GM18499 (cell line): ENCODE measurements at regions not wholly inside any gene's neighbourhood (a gene's known extent, or its start where the extent isn't known, plus 50 kb on each side); places are given as distances from the start of the nearest gene placed in this dataset.

Experiments
- ATAC-seq: cut with Tn5 transposase; IDR thresholded peaks from one replicate; pipeline ENCODE4 v1.9.1; 2021; ENCODE audit warnings: moderate number of reproducible peaks; ENCODE audit not compliant: insufficient read depth, unreplicated experiment

DNA sequence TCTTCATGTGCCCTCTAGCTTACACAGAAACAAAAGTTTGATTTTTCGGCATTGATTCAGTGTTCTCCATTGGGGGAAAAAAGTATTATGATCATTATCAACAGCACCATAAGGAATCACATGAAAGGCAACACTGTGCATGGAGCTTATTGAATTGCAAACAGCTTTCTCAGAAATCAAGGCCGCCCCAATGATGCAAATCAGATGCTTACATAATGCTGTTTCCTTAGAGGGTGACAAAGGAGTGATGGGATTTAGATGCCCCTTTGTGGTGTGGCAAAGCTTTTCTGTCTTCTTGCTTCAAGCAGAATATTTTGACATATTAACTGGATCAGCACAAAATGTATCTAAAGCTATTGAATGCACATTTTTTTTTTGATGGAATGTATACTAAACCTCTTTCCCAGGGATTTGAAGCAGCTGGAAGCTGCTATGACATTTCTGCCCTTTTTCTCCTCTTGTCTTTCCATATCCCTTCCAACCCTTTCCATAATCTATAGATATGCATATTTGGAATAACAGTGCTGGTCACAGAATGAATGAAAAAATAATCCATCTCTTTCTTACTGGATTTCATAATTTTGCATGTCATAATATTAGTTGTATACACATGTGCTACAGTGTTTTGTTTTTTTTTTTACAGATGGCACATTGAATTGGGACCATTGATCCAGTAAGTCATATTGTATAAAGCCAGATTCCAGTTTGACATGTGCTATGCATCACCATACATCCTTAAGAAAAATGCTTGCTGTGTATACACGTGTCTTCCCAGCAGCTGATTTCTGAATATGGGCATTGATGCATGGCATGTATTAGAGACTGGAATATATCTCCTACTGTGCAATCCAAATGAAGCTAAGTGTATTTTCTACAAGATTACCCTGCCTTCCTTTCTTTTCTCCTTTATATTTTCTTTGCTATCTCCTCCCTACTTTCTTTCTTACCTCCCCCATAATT is 259.7 kb upstream of the DCN start:
- ATAC-seq, result no peak

DNA sequence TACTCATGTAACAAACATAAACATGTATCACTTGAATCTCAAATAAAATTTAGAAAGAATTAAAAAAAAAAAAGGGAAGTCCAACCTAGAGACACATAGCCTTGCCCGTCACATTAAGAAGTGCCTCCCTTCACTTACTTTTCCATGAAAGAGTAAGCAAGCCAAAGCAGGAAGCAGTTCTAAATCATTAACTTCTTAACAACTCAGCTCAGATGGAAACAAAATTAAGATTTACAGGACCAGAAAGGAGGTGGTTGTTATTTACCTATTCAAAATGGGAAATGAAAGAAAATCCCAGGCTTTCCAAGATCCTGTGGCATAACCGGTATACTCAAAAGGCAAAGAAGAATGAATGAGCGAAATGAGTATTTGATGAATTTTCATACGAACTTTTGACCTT is 258.6 kb upstream of the DCN start:
- ATAC-seq, result no peak

DNA sequence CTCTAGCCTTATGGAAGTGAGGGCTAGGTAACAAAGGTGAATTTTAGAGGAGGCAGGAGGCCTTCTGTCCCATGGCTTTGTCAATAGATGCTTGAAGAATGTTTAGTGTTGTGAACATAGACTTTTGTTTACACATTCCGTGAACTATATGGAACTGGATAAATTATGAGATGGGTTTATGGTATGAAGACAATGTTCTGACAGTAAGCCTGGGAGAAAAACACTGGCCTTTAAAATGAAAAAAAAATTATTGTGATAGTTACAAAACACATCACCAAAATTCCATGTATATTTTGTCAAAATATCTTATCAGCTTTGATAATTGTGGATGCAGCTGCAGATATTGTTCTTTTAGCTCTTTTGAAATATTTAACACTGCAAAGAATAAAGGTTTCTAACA is 251.5 kb upstream of the DCN start:
- ATAC-seq, result no peak

DNA sequence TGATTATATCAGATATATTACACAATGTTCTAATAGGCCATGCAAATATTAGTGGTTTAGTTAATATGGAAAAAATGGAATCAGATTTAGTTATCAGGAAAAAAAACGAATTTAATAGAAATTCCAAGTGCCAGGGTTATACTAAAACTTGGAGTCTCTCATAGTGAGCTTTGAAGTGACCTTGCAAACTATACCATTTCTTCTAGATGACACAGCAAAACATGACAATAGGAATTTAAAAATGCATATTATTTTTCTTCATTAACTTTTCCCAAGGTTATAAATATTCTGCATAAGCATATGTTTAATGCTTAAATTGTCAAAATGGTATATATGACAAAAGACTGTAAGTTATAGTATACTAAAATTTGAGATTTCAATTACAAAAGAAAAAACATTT is 250.1 kb upstream of the DCN start:
- no peak for ATAC-seq

DNA sequence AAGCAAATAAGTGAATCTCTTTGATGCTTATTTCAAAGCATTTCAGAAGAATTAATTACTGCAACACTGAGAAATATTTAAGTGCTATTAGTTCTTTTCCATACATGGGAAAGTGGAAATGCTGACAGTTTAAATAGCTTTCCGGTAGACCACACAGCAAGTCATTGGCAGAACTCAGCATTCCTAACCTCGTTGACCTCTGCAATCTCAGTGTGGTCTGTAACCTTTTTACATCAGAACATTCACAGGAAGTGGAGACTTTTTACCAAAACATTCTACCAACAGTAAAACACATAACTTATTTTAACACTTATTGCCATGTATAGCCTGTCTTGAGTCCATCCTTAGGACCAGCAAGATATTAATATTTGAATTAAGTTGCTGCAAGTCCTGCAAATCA is 249.5 kb upstream of the DCN start:
- ATAC-seq, result no peak

DNA sequence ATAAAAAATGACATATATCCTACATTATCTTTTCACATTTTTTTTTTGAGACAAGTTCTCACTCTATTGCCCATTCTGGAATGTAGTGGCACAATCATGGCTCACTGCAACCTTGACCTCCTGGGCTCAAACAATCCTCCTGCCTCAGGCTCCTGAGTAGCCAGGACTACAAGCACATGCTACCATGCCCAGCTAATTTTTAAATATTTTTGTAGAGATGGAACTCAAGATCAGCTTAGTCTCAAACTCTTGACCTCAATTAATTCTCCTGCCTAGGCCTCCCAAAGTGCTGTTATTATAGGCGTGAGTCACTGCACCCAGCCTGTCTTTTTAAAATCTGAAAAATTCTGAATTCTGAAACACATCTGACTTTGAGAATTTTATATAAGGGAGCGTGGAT is 241.9 kb upstream of the DCN start:
- no peak for ATAC-seq

DNA sequence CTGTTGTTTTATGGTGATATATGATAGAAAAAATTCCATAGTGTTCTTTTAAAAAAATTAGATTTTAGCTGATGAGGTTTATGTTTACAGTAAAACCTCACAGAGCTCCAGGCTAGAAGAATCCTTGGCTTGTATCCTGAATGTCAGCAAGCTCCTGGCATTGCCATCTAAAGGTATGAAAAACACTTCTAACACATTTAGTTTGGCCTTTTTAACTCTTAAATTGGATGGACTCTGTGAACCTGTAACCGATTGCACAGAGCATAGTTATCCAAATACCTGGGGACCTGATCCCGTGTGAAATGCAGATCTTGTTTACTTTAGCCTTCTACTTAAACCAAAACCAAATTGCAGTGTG is 241.1 kb upstream of the DCN start:
- ATAC-seq, result no peak

DNA sequence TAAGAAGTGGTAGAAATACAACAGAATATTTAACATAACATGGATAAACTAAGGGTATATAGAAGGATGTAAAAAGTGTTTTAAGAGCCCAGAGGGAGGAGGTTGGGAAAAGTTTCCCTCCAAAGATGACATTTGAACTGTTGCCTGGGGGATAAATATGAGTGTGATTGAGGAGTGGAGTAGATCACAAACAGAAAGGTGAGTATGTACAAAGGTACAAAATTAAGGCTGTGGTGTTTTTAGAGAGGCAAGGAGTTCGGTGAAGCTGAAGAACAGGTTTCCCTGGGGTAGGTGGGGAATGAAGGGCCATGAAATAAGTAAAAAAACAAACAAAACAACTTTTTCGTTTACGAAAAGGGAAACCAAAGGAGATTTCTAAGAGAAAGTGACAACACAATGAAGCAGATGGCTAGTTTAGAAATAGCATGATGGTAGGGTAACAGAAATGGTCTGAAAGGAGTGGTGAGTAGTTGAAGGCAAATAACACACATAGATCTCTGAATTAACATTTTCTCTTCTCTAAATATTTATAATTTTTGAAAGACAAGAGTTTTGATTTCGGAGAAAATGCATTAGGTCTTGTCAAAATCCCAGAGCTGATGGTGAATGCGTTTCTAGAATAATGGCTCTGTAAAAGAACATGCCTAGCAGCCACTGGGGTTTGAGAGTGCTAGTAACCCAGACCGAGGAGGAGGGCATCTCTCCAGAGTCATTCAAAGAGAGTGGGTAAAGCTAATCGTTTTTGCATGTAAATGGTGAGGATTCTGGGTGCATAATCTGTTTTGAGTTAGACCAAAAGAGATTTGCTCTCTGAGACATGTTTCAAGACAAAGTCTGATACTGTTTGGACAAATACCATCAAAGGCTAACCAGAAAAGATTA is 240.4 kb upstream of the DCN start:
- ATAC-seq, result no peak

DNA sequence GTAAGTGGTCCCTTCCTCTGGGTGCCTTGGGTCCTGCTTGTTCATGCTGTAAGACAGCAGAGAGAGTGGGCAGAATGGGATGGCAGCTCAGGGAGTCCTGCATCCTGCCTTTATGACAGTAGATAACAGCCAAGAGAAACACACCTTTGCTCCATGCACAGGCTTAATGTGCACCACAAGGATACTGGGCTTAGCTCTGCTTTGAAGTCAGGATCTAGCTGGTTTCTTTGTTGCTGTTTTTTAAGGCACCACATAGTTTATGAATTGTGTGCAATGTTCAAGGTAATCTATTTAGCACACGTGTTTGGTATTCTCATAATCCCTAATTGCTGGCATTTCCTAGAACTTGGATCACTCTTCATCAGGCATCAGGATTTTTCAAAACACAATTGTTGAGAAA is 239.5 kb upstream of the DCN start:
- ATAC-seq, result no peak

DNA sequence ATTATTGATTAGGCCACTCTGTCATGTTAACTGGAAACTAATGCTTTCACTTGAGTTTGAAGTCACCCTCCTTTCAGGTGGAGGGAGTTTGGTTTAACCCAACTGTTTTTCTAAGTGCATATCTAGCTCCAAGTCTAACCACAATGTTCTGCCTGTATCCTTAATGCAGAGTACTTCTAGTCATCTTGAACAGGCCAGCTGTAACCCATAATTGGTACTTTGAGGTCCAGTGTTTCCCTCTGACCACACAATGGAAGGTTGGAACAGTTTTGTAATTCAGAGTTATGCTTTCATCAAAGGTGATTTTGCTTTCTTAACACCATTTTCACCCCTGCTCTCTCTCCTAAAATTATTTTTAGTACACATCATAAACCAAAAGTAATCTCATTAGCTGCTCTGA is 237.2 kb upstream of the DCN start:
- ATAC-seq, result no peak

DNA sequence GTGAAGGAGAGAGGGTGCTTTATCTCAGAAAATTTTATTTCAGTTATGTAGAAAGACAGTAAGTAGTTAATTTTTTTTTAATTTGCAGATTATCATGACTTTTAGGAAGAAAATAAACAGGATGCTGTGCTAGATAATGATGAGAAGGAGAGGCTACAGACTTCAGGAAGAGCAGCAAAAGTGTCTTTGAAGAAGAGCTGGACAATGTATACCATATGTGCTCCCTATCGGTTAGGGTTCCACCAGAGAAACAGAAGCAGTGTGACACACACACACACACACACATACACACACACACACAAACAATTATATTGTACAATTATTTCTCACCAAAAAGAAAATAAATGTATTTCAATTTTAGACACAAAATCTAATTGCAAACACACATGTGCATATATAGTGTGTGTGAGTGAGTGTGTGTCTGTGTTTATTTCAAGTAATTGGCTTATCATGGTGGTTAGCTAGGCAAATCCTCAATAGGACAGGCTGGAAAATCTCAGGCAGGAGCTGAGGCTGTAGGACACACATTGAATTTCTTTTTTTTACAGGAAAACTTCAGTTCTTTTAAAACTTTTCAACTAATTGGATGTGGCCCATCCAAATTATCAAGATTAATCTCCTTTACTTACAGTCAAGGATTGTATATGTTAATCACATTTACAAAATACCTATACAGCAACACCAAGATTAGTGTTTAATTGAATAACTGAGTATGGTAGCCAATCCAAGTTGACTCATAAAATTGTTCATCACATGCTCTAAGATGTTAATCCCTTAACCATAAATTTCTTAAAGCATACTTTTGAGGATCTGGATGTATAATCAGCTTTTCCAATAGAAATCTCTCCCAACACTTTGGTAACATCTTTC is 235.8 kb upstream of the DCN start:
- no peak for ATAC-seq

DNA sequence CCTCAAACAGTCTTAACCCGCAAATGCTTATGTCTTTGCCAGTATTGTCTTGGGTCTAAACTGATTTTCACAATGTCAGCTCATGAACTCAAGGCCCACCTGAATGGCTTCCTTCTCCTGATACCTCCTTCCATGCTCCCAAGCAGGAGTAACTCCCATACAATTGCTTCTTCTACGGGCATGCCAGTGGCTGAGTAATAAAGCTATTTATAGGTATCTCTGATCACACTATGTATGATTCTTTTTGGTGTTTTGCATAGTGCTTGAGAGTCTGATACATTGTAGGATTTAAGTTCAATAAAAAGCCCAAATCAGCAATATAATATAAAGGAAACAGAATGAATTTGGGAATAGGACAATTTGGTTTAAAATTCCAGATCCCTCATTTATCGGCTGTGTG is 235.0 kb upstream of the DCN start:
- no peak for ATAC-seq

DNA sequence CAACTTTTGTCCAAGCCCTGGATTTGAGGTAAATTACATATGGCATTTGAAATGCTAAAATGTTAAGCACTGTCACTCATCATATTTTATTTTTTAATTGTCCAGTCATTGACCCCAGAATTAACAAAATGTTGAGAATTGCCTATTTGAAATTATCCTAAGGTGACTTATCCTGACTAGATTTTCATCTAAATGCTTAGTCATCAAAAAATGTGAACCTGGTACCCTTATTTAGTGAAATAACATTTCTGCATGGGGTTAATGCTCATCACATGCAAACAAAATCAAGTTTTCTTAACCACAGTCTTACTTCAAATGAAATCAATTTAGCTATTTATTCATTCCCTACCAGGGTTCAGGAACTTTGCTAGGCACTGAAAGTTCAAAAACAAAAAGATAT is 232.0 kb upstream of the DCN start:
- no peak for ATAC-seq

DNA sequence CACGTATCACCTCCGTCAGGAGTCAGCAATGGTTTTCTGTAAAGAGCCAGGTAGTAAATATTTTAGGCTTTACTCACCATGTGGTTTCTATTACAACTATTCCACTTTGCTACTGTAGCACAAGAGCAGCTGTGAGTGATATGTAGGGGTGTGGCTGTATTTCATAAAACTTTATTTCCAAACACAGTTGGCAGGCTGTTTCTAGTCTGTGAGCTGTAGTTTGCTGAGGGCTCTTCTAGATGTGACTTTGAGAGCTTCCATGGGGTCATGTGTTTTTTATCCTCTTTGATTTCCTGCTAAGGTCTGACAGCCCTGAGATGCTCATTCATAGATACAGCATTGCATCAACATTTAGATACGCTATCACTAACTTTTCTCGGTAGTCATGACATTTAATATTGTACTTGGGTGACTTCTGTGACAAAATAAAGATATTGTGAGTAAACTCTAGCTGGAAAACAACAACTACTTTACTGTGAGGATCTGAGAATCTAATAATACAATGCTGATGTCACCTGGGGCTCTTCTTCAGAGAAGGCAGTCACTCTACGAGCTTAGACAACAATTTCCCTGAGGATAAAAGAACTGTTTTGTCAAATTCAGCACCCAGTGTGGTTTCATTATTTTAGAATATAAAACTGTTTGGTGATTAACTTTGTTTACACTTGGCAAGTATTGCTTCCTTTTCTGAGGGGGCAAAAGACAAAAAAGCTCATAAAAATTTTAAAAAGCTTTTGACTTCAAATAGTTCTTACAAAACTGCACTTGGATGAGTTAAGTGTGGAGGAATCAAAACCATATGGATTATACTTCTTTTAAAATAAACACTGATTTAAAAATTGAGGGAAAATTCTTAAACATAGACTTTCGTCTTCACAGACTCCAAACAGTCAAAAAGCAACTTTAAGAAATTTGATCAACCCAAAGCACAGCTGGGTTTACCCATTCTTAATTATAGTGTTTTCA is 231.2 kb upstream of the DCN start:
- no peak for ATAC-seq

DNA sequence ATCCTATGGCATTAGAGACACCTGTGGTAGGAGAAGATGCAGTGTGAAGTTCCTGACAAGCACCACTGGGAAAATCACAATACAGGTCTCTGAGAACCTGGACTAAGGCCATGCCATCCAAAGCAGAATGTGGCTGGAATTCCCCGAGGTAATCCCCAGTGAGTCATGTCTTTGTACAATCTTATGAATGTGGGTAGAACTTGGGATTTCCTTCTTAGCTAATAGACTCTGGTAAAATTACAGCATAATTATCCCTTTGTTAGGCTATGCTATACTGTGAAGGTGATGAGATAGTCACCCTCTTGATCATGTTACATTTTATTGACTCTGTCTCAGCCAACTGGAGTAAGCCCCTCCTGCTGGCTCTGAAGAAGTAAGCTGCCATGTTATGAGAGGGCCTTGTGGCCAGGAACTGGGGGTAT is 224.3 kb upstream of the DCN start:
- no peak for ATAC-seq

DNA sequence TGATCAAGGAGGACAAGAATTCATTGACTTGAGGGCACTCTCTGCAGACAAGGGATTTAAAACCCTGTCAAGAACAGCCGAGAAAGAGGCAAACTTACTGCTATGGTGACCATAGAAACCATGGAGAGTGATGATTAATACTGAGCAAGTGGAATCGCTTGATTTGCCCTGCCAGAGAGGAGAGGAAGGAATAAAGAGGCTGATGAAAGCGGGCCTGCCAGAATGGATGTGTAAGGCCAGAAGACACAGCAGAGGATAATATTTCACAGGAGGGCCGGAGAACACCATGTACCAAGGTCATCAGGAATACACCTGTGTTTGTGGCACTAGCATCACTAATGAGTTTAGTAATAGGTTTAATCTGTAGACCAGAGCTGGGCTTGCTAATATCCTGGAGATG is 221.8 kb upstream of the DCN start:
- ATAC-seq, result no peak

DNA sequence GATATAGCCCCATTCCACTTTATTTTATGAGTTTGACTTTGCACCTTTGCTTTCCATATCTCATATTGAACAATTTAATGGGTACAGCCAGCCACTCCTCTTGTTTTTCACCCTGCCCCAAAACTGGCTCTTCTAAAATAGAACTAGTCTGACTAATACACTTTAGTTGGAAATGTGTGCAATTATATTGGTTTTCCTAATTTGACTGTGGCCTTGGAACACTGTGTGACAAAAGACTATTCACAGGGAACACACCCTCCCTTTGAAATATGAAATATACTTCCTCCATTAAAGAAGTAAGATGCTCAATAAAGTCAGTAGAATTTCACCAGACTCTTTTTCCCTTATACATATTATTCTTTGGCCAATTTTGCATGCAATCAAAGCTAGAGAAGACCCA is 218.6 kb upstream of the DCN start:
- ATAC-seq, result no peak

DNA sequence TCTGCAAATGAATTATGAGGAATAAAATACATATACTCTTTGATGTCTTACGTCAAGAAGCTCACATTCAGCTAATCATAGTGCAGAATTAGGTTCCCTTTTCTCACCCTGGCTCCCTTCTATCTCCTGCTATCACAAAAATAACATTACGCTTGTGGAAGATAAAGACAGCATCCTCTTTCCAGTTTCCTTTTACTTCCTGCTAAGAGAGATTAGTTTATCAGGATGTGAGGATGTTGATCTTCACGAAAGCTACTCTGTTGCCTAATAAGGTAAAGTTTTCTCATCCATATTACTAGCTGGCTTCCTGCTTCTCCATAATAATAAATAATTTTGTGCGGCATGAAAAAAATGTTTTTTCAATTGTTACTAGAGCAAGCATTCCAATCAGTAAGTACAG is 217.7 kb upstream of the DCN start:
- ATAC-seq, result no peak

DNA sequence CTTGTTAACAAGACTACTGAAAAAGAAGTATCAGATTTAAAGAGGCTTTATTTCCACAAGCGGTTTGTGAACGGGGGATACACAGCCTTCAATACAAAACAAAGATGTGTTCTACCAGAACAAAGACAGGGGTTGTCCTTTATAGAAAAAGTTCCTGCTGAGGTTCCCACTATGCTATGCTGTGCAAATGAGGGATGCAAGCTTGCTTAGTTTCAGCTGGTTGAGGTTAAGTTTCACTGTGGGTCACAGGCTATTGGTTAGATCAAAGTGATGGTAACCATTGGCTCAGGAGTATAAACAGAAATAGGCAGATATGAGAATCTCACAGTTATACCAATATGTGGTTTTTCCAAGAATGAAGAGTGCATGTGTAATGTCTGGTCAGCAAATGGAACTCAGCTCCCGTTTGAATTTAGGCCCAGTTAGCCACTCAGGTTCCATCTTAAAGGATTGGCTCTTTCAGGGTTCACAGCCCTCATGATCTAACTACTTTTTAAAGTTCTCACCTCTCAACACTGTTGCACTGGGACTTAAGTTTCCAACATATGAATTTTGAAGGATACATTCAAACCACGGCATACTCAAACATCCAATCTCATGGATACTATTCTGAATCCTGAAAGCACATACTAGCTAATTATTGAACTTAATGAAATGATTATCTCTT is 215.4 kb upstream of the DCN start:
- ATAC-seq, result no peak
